ENCODE measurements at regions not wholly inside any gene's neighbourhood (a gene's known extent, or its start where the extent isn't known, plus 50 kb on each side); places are given as distances from the start of the nearest gene placed in this dataset.

DNA sequence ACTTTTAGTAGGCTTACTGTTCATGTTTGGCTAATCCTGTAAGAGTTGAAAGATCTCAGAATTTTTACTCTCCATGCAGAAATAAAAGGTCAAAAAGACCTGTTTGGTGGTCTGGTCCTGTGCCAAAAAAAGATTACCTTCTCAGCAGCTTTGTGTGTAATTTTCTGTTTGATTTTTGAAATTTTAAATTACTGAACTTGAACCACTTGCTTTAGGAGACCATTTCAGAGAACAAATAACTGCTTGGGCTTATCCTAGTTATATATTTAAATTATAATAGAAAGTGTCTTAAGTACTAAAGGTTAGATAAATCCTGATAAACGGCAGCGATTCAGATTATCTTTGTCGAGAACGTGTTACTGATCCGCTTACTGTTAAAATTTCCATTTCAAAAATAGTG lies 118.3 kb upstream of the GRIK2 start:
- peaks cover 0 to 11% (median 0%) of the 10 kb centered on the region in 12 donors for H3K9me3 ChIP-seq
- 80 to 90% (median 83%) methylated on average over 5 of the region's 5 CpGs for WGBS, 4 donors
- intact Hi-C loops (cut with DNase I), result no loop called here
- H3K27ac ChIP-seq, result no peak overlapping the region
- TF ChIP-seq, protein P1, sequence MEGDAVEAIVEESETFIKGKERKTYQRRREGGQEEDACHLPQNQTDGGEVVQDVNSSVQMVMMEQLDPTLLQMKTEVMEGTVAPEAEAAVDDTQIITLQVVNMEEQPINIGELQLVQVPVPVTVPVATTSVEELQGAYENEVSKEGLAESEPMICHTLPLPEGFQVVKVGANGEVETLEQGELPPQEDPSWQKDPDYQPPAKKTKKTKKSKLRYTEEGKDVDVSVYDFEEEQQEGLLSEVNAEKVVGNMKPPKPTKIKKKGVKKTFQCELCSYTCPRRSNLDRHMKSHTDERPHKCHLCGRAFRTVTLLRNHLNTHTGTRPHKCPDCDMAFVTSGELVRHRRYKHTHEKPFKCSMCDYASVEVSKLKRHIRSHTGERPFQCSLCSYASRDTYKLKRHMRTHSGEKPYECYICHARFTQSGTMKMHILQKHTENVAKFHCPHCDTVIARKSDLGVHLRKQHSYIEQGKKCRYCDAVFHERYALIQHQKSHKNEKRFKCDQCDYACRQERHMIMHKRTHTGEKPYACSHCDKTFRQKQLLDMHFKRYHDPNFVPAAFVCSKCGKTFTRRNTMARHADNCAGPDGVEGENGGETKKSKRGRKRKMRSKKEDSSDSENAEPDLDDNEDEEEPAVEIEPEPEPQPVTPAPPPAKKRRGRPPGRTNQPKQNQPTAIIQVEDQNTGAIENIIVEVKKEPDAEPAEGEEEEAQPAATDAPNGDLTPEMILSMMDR (IDR thresholded peaks at IDR 0.05), result no peak
- no peak for TF ChIP-seq POLR2A (IDR thresholded peaks at IDR 0.05)
- DNase-seq (no peak), ATAC-seq (no peak)
- H3K36me3 ChIP-seq, result no peaks in the 10 kb centered on the region
- no peaks in the 10 kb centered on the region for H3K4me1 ChIP-seq
- H3K4me3 ChIP-seq, result no peak overlapping the region
- H3K27me3 ChIP-seq, result no peaks in the 10 kb centered on the region

DNA sequence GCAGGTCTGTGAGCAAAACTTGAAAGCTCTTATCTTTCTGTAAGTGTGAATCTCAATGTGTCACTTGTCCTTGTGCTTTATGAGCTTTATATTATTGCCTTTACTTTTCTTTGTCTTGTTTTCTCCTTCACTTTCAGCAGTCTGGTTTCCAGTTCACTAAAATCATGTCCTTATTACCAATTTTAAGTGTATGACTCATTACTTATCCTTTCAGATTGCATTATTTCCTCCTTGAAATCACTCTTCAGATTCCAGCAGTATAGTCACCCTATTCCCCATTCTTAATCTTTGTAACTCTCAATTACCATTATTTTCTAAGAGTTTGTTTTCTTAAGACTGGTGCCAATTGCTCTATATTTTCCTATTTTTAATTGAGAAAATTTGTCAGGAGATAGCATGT lies 117.4 kb upstream of the GRIK2 start:
- Histone ChIP-seq H3K4me1 (no peaks in the 10 kb centered on the region), H3K9me3 (peaks cover 0 to 11% (median 0%) of the 10 kb centered on the region in 12 donors), H3K27ac (no peak overlapping the region), H3K27me3 (no peaks in the 10 kb centered on the region), H3K4me3 (no peak overlapping the region), H3K36me3 (no peaks in the 10 kb centered on the region)
- intact Hi-C loops (cut with DNase I), result no loop called here
- TF ChIP-seq, protein P1 (IDR thresholded peaks at IDR 0.05), result no peak
- TF ChIP-seq POLR2A (IDR thresholded peaks at IDR 0.05), result no peak
- ATAC-seq, result no peak
- DNase-seq, result no peak

DNA sequence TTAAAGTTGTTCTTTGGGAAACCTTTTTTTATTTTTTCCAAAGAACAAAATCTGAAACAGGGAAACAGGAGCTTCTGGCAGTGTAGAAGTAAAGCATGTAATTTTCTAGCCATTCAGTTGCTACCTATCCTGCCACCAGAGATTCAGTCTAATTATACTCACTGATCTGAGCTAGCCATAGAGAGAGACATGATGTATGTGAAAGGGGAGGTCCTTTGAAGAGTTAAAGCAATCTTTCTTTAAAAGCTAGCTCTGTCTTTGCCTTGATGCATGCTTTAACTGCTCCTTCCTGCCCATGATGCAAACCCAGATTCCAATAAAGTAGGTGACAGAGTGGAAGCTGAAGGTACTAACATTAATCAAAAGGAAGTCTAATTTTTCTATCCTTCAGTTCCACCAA lies 114.1 kb upstream of the GRIK2 start:
- H3K27ac ChIP-seq, result no peak overlapping the region
- H3K4me3 ChIP-seq, result no peak overlapping the region
- ATAC-seq (no peak), DNase-seq (no peak)
- intact Hi-C loops (cut with DNase I), result no loop called here
- no peaks in the 10 kb centered on the region for H3K27me3 ChIP-seq
- H3K4me1 ChIP-seq, result no peaks in the 10 kb centered on the region
- no peaks in the 10 kb centered on the region for H3K9me3 ChIP-seq
- TF ChIP-seq POLR2A (IDR thresholded peaks at IDR 0.05), result no peak
- TF ChIP-seq, protein P1 (IDR thresholded peaks at IDR 0.05), result no peak
- no peaks in the 10 kb centered on the region for H3K36me3 ChIP-seq

DNA sequence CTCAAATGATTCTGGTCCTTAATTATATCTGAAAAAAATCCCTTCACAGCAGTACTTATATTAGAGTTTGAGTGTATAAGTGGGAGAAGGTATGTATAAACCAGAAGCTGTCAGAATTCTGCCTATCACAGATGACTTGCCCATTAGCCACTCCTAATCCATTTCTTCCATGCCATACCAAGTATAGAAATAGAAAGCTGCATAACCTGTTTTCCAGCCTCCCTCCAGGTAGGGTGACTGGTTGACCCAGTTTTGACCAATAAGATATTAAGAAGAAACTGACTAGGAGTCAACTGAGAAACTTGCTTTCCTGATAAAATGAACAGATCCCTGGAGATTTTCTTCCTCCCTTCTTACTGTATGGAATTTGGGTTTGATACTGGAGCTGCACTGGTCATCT lies 112.2 kb upstream of the GRIK2 start:
- no peak for TF ChIP-seq POLR2A (IDR thresholded peaks at IDR 0.05)
- TF ChIP-seq, protein P1 (IDR thresholded peaks at IDR 0.05), result no peak
- intact Hi-C loops (cut with DNase I), result no loop called here
- no peaks in the 10 kb centered on the region for H3K9me3 ChIP-seq

More for the DNA sequence above, 112.2 kb upstream of the GRIK2 start:
- DNase-seq, result no peak
- Histone ChIP-seq H3K27ac (no peak overlapping the region), H3K4me3 (no peak overlapping the region), H3K36me3 (no peaks in the 10 kb centered on the region), H3K4me1 (no peaks in the 10 kb centered on the region), H3K27me3 (no peaks in the 10 kb centered on the region)
- ATAC-seq, result no peak

Data from heart left ventricle (tissue), 16 donors.